ENCODE measurements at regions not wholly inside any gene's neighbourhood (a gene's known extent, or its start where the extent isn't known, plus 50 kb on each side); places are given as distances from the start of the nearest gene placed in this dataset.
"Not testable (repeated sequence)": the region's sequence is repeated elsewhere in the genome, so short reads cannot be mapped to it uniquely, and the experiment has no call there.

DNA sequence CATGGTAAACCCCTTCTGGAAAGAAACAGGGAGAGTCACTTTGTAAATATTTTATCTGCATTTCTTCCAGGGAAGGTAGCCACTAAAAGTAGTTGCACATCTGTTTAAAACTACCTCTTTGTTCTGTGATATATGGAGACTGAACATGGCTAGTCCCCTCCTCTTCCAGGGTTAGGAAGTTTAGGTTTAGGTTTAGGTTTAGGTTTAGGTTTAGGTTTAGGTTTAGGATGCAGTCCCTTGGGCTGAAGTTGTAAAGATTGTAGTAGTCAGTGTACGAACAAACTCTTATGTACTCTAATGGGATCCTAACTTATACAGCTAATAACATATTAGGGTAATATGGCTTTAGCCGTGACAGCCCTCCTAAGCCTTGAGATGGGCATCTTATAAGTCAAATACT is 880.2 kb upstream of the TMEFF2 start:
- DNase-seq, result no peak

DNA sequence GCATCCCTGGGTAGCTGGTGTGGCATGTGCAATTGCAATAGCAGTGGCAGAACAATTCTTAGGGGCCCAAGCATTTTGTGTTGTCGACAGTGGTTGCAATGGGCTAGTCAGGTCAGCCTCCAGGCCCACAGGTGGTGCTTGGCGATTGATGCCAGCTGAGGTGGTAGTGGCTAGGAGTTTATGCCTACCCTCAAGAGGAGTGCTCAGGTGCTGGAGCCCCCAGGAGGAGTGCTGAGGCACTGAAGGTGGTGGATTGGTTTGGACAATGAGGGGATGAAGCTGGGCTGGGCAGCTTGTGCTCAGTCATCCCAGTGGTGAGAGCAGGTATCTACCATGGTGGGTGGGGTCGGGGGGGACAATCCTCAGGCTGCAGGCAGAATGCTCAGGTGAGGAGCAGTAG is 877.9 kb upstream of the TMEFF2 start:
- no peak for DNase-seq

DNA sequence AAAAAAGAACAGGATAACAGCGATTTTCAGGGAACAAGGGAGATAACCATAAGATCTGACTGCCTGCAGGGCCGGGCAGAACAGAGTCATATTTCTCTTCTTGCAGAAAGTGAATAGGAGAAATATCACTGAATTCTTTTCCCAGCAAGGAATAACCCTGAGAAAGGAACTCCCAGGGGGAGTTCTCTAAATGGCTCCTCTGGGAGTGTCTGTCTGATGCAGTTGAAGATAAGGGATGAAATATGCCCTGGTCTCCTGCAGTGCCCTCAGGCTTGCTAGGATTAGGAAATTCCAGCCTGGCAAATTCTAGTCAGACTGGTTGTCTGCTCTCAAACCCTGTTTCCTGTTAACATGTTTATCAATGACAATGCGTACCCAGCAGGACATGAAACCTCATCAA is 830.8 kb upstream of the TMEFF2 start:
- not testable (repeated sequence) for DNase-seq

DNA sequence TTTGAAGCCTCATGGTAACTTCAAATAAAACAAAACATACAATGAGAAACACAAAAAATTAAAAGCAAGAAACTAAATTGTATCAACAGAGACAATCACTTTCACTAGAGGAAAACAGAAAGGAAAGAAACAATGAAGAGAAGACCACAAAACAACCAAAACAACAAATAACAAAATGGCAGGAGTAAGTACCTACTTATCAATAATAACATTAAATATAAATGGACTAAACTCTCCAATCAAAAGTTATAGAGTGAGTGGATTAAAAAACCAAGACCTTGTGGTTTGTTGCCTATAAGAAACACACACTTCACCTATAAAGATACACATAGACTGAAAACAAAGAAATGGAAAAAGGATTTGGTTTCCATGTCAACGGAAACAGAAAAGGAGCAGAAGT is 830.1 kb upstream of the TMEFF2 start:
- no peak for DNase-seq

- DNase-seq, result no peak
These were observed 817.1 kb upstream of the TMEFF2 start for GRCh38 chr2:193011870-193012269.

- no peak for DNase-seq
These were observed 798.3 kb upstream of the TMEFF2 start for GRCh38 chr2:192993059-192993458.

DNA sequence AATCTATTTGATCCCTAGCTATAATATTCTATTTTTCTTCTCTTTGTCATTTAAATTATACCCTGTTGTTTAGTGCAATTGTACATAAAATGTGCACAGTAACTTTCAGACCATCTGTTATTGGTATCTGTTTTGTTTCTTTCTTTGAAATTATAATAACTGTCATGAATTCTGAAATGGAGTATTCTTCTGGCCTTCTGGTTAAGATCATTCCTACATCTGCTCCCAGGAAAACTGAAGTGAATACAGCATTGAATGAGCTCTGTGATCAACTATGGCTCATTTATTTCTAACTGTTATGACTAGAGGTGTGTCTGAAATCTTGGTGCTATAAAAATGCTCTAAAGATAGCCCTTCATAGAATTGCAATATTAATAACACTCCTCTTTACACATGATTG is 788.4 kb upstream of the TMEFF2 start:
- DNase-seq, result no peak

GRCh38 chr2:192978395-192978794 is 783.7 kb upstream of the TMEFF2 start:
- peak; percentile 75 for DNase-seq

DNA sequence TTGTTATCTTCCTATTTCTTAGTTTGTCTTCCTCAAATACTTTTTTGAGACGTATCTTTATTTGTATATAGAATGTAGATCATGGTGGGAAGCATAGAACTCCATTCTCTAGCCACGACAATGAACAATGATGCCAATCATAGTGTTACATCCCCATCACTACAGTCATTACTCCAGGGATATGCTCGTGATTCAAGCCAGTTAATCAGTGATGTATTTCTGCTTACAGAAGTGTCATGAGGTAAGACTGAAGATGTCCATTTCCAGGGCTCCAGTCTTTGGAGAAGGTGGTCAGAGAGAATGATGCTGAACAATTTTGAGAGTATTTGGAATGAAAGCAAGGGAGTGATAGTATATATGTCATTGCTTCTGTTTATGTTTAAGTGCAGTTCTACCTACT is 777.2 kb upstream of the TMEFF2 start:
- no peak for DNase-seq

DNA sequence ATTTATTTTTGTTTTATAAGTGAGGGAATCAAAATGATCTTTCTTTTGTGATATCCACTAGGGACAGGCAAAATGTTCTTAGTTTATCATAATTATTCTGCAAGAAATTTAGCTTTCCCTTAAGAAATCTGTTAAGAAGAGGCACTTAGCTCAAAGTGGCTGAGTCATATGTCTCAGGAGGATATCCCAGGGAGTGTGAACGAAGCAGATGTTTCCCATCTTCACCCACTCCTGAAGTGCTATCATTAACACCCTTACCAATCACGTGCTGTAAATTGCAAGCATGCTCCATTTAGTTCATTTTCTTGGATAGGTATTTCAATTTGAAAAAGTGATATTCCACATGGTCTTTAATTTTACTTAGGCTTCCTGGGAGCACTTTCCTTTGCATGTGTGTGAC is 774.3 kb upstream of the TMEFF2 start:
- DNase-seq, result no peak

- no peak for DNase-seq
These were observed 766.2 kb upstream of the TMEFF2 start for GRCh38 chr2:192960945-192961344.

DNA sequence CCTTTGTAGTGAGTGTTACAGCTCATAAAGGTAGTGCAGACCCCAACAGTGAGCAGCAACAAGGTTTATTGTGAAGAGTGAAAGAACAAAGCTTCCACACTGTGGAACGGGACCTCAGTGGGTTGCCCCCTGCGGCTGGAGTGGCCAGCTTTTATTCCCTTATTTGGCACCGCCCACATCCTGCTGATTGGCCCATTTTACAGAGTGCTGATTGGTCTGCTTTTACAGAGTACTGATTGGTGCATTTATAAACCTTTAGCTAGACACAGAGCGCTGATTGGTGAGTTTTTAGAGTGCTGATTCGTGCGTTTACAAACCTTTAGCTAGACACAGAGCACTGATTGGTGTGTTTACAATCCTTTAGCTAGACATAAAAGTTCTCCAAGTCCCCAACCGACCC is 763.9 kb upstream of the TMEFF2 start:
- DNase-seq, result not testable (repeated sequence)

GRCh38 chr2:192957425-192957824 is 762.7 kb upstream of the TMEFF2 start:
- no peak for DNase-seq

DNA sequence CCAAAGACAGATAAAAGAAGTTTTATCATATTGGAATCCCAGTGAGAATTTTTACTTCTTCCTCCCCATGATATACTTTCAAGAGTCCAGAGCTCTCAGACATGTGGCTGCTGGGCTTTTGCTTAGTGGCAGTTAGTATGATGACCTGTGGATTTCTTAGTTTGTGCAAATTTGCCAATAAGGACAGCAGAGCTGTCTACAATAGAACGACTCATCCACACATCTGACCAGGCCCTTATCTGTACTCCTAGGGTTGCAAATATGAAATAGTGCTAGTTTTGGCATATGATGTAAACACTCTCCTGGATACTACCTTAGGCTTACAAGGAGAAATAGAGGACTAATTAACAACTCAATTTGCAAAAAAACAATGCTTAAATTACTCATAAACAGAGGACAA is 758.4 kb upstream of the TMEFF2 start:
- no peak for DNase-seq

GRCh38 chr2:192952245-192952644 is 757.5 kb upstream of the TMEFF2 start:
- no peak for DNase-seq

DNA sequence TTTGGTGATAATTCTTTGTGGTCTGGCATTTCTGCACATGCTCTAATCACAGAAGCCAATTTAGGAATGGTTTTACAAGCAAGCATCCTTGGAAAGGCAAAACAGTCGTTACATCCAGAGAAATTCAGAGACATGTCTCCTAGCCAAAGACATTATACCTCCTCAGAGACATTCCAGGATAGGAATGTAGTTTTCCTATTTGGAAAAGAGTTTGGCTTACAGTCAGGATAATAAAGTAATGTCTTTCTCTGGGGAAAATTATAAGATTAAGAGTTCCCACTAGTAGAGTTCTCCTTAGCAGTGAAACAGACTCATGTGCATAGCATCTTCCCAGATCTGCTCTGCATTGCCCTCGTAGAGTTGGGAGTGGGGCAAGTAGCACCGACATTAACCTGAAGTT is 753.6 kb upstream of the TMEFF2 start:
- no peak for DNase-seq

DNA sequence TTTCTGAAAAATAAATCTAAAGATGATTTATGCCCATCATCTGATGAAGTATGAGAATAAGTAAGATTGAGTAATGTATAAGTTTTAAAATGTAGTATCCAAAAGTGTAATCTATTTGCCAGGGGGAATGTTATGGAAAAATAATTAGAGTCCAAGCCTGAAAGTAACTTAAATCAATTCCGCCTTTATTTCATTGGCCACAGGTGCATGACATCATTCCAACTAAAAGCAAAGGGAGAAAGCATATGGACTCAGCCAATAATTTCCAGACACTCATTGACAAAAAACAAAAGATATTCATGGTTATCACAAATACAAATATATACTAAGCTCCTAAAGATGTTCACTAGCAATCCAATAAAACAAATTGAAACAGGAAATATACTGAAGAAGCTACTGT is 752.6 kb upstream of the TMEFF2 start:
- no peak for DNase-seq

DNA sequence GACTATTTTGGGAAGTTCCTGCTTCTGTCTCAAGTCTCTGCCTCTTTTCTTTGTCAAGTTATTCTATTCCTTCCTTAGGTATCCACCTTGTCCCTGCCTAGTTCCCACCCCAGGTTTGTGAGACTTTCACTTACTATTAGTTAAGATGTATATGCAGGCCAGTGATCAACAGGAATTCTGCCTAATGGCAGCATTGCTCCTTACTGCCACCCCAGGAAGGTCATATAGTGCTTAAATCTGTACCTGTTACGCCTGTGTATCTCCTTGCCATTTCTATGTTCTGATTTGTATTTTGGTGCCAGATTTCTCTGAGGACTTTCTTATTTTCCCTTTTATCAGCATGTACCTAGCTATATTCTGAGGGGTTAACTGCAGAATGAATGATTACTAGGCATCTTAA is 746.0 kb upstream of the TMEFF2 start:
- DNase-seq, result no peak

DNA sequence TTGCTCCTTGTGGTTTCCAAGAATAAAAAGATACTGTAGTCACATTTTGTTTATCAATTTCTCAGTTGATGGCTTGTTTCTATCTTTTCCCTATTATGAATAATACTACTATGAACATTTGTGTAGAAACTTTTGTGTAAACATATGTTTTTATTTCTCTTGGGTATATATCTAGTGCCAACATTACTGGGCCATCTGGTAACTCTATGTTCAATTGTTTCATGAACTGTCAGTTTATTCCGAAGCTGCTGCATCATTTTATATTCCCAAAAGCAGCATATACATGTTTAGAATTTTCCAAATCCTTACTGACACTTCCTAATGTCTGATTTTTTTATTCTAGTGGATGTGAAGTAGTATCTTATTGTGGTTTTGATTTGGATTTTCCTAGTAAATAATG is 737.6 kb upstream of the TMEFF2 start:
- no peak for DNase-seq

GRCh38 chr2:192921631-192922030 is 726.9 kb upstream of the TMEFF2 start:
- not testable (repeated sequence) for DNase-seq

DNA sequence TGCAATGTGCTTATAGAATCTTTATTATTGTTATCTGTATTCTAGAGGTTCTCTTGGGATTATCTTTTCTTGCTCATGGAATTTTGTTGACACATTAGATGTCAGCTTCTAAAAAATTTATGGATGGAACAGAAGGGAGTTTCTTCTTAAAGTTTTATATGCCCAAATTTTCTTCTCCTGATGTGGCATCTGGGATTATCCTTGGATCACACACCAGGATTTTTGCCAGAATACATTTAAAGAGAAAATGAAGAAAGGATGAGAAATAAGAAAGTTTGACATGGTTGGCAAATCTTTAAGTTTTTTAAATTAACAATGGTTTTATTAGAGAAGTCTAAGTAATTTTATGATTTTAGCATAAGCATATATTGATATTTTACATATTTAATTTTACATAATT is 706.7 kb upstream of the TMEFF2 start:
- no peak for DNase-seq

DNA sequence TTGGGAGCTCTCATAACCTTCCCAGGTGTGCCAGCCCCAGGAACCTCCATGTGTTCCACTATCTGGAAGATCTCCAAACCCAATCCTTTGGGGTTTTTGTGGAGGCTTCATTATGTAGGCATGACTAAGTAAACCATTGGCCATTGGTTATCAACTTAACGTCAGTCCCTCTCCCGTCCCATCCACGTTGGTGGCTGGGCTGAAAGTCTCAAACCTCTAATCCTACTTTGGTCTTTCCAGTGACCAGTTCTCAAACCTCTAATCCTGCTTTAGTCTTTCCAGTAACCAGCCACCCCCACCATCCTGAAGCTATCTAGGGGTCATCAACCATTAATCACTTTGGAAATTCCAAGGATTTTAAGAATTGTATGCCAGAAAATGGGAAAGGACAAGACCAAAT is 704.7 kb upstream of the TMEFF2 start:
- DNase-seq, result no peak

DNA sequence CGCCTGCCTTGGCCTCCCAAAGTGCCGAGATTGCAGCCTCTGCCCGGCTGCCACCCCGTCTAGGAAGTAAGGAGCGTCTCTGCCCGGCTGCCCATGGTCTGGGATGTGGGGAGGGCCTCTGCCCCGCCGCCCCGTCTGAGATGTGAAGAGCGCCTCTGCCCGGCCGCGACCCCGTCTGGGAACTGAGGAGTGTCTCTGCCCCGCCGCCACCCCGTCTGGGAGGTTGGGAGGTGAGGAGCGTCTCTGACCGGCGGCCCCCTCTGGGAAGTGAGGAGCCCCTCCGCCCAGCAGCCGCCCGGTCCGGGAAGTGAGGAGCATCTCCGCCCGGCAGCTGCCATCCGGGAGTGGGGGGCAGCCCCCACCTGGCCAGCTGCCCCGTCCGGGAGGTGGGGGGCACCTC is 699.2 kb upstream of the TMEFF2 start:
- not testable (repeated sequence) for DNase-seq

GRCh38 chr2:192888109-192888508 is 693.4 kb upstream of the TMEFF2 start:
- no peak for DNase-seq

DNA sequence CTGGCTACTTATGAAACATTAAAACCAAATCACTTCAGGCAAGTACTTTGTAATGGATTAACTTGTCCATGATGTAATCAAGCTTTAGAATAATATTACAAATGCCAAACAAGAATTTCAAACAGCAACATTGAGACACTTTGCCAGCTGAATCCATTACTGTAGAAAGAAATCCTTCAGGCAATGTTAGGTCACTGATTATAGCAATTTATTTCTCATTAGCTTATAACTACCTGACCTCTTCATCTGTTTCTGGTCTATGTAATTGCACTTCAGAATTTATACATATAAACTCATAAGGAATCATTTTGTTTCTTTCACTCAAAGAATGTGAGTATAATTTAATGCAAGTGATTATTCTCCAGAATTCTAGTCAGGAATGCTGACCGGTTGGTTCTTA is 692.6 kb upstream of the TMEFF2 start:
- no peak for DNase-seq

GRCh38 chr2:192886636-192887035 is 691.9 kb upstream of the TMEFF2 start:
- DNase-seq, result no peak
